HT-29 (cell line): ENCODE measurements at regions not wholly inside any gene's neighbourhood (a gene's known extent, or its start where the extent isn't known, plus 50 kb on each side); places are given as distances from the start of the nearest gene placed in this dataset.

ENCODE experiments used
- DNase-seq: peaks from one replicate; pipeline ENCODE4 v3.0.0-alpha.2; 2015; ENCODE audit warnings: low spot score

DNA sequence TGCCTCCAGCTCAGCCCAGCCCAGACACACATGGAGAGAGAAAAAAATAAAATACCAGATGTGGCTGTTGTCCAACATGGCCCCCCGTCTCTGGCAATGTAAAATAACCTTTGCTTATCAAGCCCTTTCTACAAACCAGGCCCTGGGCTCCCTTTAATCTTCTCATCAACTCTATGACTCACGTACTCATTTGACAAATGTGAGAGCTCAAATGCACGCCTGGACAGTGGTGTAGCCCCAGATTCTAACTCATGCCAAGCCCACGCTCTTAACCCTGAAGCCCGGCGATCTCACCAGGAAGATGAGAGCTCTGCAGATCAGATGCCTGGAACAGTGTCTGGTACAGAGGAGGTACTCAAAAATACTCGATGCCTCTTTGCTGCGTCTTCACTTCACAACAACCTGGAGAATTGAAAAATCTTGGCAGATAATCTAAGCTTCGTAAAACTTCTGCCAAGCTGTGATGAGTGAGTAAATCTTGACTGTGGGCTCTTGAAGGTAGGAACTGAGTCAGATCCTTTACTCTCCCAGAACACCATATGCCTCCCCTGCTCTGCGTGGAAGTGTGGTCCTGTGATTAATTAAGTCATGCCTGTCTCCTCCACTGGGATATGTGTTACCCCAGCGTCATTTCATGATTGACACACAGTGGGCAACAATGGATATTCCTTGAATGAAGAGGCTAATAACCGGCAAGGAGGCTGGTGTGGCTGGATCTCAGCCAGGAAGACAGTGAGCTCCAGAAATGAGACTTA is 102.0 kb upstream of the FSTL4 start:
- DNase-seq: no peak

- DNase-seq: no peak
Measured at GRCh38 chr5:133713751-133714150, 101.4 kb upstream of the FSTL4 start.

DNA sequence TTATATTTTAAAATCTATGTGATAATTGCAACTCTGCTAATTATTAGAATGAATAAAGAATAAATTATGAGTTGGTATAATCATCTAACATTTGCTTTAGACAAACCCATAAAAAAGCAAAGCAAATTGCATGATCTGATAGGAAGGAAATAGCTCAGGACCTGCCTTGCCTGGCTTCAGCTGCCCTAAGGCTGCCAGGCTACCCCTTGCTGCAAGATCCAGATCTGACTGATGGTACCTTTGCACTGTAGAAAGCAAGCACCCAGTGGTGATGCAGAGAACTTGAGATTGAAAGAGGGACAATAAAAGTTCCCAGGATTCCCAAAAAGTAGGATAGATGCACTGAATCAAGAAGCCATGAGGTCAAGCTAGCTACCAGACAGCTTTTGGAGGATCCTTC is 100.9 kb upstream of the FSTL4 start:
- no peak for DNase-seq

GRCh38 chr5:133712562-133712961 is 100.2 kb upstream of the FSTL4 start:
- no peak for DNase-seq

DNA sequence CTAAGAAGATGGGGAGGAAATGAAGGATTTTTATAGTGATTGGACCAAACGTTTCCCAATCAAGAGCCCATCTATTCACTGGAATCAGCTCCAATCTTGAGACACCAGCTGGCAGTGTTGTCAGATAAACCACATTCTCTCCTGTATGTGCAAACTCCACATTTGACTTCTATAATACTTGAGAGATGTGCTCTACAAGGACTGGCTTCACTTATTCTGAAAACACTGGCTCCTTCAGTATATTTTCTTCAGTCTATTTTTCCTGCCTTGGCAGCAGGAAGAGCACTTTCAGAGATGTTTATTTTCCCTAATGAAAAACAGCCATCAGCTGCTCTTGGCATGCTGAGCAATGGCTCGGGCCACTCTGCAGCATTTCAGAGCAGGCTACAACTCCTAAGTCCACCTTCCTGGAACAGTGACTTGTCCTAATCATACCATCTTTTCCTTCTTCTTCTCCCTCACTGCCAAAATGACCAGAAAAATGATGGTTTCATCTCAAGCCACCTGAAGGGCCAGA is 96.9 kb upstream of the FSTL4 start:
- no peak for DNase-seq

GRCh38 chr5:133708331-133708850 is 96.0 kb upstream of the FSTL4 start:
- no peak for DNase-seq

DNA sequence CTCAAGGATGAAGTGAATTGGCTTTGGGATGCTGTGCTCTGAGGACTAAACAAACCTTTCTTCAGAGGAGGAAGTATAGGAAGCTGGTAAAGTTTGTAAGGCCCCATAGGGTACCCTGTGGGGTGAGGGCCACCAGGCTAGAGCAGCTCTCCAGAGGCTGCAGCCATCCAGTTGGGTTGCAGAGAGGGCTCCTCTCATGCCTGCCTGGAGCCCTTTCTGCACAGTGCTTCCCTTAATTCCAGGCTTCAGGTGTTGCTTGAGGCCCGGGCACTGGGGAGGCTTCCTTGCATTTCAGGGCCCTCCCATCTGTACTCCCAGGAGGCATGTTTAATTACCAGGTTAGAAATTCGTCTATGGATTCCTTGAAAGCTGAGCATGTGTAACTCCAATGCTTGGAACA is 95.3 kb upstream of the FSTL4 start:
- no peak for DNase-seq

DNA sequence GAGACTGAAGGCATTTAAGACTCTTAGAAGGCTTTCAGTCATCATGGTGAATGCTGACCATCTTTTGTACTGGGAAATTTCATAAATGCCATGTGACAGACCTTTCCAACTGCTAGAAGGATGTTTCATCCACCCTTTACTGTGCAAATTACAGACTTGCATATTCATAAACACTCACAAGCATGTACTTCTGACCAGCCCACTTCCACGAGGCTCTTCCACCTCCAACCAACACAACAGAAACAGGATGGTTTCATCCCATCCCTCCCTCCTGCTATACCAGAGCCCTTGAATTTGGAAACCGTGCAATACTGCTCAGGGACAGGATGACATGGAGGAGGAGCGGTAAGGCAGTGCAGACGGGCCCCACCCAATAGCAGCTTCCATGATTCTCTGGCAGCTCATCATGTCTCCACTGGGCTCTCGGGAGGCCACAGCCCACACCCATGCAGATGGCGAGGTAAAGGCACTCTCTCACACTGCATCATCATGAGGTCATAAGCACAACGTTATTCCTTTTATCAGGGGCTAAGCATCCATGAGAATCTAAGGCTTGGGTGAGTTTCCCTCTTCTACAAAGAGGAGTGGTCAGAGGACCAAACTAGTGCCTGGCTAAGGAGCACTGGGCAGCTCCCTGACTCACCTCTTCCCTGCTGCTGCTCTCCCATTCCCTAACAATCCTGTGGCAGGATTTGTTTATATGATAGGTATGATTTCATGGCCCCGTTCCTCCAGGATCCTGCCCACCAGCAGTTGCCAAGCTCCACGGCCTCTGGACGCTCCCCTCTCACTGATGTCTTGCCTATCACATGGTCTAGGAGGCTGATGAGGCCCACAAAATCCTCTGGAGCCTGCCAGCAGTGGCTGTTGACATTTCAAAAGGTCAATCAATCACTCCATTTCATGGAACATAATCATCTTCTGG is 94.4 kb upstream of the FSTL4 start:
- DNase-seq: no peak

DNA sequence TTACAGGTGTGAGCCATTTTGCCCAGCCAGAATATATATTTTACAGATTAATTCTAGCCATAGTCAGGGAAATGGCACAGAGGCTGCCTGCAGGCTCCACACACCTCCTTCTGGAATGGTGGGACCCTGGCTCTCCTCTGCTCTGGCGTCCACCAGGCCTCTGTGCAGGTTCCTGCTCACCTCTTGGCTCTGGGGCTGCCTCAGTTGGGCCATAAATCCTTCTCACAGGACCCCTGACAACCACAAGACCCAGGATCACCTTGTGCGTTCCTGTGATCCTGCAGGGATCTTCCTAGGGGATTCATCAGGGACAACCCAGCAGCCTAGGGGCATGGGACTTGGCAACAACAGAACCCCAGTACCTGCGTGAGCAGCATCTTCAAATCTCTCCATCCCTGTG is 93.0 kb upstream of the FSTL4 start:
- no peak for DNase-seq

DNA sequence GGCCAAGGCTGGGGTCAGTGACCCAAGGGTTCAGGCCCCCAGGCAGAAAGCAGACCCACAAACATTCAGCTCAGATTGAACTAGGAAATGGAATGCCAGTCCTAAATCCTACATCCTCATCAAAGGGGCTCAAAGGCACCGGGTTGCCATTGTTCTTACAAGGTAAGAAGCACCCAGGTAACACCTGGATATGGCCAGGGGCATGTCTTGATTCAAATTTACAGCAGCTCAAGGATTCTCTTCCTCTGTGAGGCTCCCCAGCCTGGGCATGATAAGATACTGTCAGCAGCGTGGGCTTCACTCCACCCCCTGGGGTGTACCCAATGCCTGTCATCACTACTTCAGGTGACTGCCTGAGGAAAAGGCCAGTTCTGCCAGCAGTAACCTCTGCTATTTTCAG is 92.1 kb upstream of the FSTL4 start:
- no peak for DNase-seq

DNA sequence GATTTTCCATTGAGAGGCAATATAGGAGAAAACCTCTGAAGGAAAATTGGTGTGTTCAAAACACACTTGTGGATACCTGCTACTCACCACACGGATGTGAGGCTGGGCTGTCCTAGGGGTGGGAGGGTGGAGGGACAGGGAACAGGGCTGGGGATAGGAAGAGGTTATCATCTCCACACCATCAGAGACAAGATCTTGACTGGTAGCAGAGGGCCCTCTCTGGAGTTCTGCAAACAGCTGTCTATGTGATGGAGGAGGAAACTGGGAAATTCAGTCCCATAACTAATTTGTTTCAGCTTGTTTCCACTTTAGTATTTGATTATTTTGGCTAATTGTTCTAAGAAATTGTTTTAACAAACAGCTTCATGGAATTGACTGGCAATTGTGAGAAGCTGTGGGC is 91.6 kb upstream of the FSTL4 start:
- DNase-seq: no peak

DNA sequence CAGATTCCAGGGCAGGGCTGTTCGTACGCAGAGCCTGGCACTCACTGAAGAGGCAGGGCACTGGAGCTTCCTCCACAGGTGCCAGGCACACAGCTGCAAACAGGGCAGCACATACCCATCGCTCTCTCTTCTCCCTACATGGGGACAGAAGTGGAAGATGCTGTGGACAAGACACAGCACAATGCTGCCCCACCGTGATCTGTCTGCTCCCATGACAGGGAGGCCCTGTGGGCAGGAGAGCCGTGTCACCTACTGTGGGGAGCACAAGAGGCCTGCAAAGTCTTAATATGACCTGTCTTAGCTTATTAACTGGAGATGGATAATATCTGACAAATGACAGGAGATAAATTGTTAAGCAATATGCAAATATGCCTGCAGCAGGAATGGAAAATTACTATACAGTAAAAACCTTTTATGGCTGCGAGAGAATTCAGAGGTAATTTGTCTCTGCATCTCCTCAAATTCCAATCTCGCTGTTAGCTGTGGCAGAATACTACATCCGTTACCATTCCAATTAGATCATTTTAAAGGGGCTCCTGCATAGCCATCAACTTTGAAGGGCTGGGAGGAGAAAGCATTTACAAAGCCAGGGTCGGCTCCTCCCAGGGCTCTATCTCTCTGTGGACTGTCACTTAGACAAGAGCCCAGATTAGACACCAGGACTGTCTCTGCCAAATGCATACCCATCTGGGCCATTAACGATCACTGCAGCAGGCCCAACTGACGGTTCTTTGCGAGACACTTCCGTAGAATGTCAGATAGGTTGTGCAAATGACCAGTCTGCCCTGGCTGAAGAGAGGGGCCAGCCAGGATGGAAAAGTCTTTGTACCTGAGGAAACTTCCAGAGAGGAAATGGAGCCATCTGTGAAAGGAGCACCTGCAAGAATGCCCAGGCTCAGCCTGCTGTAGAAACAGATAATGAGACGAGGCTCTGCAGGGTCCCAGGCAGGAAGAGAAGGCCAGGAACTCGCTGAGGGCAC is 90.7 kb upstream of the FSTL4 start:
- no peak for DNase-seq

- DNase-seq: no peak
Measured at GRCh38 chr5:133701871-133702270, 89.5 kb upstream of the FSTL4 start.

DNA sequence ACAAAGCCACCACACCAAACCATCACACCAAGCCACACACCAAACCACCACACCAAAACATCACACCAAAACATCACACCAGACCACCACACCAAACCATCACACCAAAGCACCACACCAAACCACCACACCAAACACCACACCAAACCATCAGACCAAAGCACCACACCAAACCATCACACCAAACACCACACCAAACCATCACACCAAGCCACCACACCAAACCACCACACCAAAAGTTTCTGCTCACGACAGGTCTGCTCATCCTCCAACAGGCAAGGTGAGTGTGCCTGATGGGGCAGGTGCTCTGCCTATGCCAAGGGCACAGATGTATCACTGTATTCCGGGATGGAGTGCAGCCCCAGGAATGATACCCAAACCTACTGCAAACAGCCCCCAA is 87.9 kb upstream of the FSTL4 start:
- no peak for DNase-seq

- no peak for DNase-seq
Measured at GRCh38 chr5:133698646-133699526, 86.5 kb upstream of the FSTL4 start.

- DNase-seq: no peak
Measured at GRCh38 chr5:133698259-133698554, 85.9 kb upstream of the FSTL4 start.

GRCh38 chr5:133697536-133698258 is 85.4 kb upstream of the FSTL4 start:
- no peak for DNase-seq

DNA sequence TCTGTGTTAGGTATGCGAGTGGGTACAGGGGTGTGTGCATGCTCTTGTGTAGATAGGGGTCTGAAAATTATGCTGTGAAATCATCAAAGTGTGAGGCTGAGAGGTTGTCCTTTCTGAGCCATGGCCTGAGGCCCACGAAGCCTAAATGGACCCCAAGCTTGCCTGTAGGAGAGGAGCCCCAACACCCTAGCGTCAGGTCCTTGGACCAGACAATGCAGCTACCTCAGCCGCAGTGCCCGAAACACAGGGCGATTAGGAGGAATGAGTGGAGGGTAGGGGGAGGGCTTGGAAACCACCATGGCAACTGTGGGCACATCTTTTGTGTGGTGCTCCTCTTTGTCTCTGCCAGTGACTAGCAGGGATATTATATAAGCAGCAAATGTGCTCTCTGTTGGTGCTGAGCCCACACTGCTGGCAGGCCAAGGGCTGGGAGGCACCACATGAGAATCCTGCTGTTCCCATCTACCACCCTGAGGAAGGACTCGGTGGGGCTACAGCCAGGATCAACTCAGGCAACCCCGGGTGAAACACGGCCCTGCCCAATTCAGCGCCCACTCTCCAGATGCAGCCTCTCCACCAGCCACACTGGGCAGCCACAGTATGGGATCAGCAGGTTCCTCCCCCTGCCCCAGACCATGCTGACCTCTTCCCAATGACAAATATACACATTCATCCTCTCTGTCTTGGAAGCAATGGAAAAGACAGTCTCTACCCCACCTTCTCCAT is 84.6 kb upstream of the FSTL4 start:
- DNase-seq: no peak

GRCh38 chr5:133696006-133696584 is 83.8 kb upstream of the FSTL4 start:
- DNase-seq: no peak
